ENCODE measurements at regions not wholly inside any gene's neighbourhood (a gene's known extent, or its start where the extent isn't known, plus 50 kb on each side); places are given as distances from the start of the nearest gene placed in this dataset.

DNA sequence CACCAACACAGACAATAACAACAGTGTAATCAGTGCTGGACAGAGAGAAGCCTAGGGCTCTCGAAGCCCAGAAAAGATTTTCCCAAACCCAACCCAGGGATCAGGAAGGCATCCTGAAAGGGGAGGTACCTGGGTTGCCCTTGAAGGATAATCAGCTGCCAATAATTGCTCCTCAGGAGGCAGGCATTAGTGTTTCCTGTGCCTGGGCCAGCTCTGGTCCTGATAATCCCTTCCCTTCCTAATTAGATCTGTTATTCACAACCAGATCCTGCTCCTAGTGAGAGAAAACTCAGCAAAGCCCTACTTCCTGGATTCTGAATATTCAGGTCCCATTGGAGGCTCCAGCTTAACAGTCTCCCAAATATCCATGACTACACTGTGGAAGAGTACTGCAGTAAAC is 117.4 kb downstream of the DMRTA2 start:
- DNase-seq (ENCODE audit: low spot score) = no peak
- no peak for ATAC-seq
- intact Hi-C loops (cut with DNase I) = no loop called here

DNA sequence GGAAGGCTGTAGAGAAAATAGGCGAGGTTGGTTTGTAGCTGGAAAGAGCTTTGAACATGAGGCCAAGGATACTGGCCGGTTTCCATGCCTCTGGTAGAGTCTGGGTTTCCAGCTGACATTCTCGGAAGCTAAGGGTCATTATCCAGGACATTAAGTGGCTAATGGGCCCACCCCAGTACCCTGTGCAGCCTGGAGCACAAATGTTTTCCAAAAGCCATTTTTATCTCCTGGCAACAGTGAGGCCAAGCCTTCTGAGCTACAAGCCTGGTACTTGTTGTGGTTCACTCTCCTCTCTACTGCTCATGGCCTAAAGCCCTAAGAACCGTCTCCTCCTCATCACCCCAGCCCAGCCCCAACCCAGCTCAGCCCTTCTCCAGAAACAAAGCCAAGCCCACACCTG is 122.9 kb downstream of the DMRTA2 start:
- ATAC-seq (no peak), DNase-seq (ENCODE audit: low spot score) (no peak)
- intact Hi-C loops (cut with DNase I) = no loop called here

DNA sequence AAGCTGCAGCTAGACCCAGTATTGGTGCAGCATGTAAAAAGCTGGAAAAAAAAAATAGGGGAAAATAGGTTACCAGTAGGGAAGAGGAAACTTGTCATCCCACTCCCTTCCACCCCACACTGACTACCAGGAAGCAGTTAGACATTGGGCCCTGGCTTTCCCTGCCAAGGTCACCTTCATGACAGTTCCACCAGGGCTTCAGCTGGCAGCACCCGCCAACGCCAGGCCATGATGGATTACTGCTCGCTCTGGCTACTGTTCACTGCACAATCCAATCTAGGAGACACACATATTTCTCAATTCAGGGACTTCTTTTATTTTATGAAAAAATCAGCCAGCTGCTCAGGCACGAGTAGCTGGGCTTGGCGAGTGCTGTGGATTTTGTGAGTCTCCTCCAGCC is 127.7 kb downstream of the DMRTA2 start:
- no peak for ATAC-seq
- intact Hi-C loops (cut with DNase I) = no loop called here
- no peak for DNase-seq (ENCODE audit: low spot score)

DNA sequence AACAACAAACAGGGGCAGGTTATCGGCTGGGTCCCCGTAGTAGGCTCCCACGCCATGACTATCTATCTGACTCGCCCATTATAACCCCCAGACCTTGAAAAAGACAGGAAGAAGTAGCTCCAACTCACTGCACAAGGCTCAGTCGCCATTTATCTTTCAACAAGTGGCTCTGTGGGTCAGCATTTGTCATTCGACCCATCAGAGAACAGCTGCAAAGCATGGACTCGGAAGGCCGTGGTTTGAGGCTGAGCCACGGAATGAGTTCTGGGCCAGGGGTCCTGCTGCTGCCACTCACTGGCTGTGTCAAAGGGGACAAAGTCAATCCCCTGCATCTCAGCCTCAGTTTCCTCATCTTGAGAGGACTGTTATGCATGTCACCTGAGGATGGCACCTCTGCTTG is 131.0 kb downstream of the DMRTA2 start:
- no peak for DNase-seq (ENCODE audit: low spot score)
- intact Hi-C loops (cut with DNase I) = no loop called here
- ATAC-seq = no peak

DNA sequence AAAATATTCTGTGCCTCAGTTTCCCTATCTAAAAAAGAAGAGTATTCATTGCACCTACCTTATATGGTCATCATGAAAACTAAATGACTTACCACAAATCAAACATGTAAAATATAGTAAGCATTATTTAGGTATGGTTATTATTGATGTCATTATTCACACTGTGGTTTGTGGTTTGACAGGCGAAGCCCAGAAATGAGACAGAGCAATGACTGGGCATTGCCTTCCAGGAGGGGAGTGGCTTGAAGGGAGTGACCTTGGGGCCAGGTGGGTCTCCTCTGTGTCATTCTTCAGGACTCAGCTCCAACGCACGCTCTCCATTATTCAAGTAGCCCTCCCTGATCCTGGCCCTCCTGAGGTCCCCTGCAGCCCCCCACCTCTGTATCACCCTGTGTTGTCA is 133.7 kb downstream of the DMRTA2 start:
- intact Hi-C loops (cut with DNase I) = no loop called here
- DNase-seq (ENCODE audit: low spot score) = no peak
- no peak for ATAC-seq

DNA sequence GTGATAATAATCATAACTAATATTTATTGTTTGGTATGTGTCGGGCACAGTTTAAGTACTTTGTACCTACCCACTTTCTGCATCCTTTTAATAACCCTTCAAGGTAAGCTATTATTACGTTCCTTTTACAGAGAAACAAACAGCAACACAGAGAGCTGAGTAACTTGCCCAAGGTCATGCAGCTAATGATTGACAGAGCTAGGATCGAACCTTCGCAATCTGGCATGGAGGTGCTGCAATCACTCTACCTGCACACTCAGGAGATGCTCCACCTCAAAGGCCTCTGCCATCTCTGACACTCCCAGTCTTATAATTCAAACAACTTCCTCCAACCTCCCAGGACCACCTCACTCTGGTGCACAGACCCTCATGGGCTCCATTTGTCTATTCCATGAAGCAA is 137.2 kb downstream of the DMRTA2 start:
- intact Hi-C loops (cut with DNase I) = no loop called here

DNA sequence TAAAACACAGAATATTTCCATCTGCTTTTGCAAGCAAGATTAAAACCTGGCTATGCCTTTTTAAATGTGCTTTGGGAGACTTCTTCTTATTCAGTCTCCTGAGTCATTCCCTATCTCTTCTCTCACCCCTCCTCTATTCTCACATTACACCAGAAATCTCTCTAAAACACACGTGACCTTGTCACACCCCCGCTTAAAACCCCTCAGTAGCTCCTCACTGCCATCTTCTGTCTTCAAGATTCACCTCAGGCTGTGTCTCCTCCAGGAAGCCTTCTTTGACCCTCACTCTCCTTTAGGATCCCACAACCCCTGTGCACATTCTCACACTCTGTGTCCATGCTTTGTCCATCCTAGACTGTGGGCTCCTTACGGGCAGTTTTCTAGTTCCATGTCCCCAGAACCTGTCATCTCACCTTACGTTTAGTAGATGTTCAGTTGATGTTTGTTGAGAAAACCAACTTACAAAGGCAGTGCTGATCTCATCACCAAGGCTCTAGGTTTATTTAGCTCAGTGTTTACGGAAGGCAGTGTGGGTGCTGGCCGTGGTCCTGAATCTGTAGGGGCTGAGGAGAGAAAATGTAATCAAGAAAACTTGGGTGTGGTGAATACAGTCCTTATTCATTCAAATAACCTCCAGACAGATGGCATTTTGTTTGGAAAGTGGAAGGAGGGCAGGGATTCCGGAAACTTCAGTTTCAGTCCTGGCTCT is 143.5 kb downstream of the DMRTA2 start:
- ATAC-seq (no peak), DNase-seq (ENCODE audit: low spot score) (no peak)
- intact Hi-C loops (cut with DNase I) = no loop called here

More for the DNA sequence above, 137.2 kb downstream of the DMRTA2 start:
- ATAC-seq (no peak), DNase-seq (ENCODE audit: low spot score) (no peak)

DNA sequence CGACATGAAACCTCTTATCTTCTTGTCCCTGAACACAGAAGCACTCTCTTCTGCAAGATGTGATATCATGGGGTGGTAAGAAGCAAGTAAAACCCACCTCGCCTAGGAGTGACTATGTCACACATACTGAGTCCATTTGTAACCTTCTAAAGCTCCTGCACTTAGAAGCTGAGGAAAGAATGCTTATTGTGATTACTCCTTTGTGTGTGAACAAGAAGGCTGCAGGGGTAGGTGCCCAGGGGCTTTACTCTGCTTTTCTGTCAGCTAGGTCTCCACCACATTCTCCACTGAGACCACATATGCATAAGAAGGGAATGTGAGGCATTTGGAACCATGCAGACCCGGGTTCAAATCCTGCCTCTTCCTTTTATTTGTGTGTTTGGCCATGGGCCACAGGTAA is 144.3 kb downstream of the DMRTA2 start:
- DNase-seq (ENCODE audit: low spot score) (no peak), ATAC-seq (no peak)
- intact Hi-C loops (cut with DNase I) = no loop called here

DNA sequence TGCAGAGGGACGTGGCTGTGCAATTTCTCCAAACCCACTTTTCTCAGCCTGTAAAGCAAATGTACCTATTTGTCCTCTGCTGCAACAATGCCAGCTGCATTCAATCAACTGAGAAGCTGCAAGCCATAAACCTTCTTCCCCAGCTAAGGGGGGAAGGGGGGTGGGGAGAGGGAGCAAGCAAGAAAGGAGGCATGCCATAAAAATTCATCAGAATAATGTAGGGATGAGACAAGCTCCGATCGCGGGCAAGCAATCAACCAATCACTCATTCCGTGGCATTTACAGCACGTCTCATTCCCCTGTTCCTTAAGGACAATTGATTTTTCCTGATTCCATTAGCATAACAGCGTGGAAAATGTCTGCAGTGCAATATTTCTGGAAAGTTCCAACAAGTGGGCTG is 144.8 kb downstream of the DMRTA2 start:
- no peak for ATAC-seq
- DNase-seq (ENCODE audit: low spot score) = no peak
- intact Hi-C loops (cut with DNase I) = no loop called here

DNA sequence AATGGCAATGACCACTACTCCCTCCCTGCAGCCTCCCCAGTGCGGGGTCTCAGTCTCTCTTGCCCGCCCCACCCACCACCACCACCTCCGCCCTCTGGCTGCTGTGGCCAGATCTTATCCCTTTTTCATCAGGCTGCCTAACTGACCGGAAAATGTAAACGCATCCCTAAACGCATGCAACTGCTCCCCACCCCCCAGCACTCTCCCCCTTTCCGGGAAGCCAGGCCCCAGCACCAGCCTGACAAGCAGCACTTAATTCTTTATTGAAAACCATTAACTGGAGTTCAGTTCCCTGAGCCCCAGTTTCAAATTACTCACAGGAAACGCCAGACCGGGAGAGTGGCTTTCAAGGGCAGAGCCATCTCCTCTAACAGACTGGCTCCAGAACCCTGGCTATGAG is 147.7 kb downstream of the DMRTA2 start:
- no peak for ATAC-seq
- intact Hi-C loops (cut with DNase I) = loop anchor here (1.0 kb wide), 1 partner anchor 15 kb away; no protein-coding TSS in a partner anchor
- DNase-seq (ENCODE audit: low spot score) = no peak

DNA sequence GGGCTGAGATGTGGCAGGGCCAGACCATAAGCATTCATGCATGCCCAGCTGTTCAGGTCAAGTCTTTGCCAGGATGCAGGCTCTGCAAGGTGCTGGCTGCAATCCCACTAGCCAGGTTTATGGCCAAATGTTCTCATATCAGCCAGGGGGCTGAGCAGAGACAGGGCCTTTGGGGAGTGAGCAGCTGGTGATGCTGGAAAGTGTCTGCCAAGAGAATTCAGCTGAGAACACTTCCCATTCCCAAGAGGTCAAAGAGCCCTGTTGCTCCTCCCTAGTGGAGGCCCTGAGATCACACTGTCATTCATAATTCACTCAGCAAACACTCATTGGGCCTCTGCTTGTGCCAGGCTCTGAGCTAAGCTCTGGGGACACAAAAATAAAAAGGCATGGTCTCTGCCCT is 150.3 kb downstream of the DMRTA2 start:
- DNase-seq (ENCODE audit: low spot score) = no peak
- intact Hi-C loops (cut with DNase I) = no loop called here
- no peak for ATAC-seq

DNA sequence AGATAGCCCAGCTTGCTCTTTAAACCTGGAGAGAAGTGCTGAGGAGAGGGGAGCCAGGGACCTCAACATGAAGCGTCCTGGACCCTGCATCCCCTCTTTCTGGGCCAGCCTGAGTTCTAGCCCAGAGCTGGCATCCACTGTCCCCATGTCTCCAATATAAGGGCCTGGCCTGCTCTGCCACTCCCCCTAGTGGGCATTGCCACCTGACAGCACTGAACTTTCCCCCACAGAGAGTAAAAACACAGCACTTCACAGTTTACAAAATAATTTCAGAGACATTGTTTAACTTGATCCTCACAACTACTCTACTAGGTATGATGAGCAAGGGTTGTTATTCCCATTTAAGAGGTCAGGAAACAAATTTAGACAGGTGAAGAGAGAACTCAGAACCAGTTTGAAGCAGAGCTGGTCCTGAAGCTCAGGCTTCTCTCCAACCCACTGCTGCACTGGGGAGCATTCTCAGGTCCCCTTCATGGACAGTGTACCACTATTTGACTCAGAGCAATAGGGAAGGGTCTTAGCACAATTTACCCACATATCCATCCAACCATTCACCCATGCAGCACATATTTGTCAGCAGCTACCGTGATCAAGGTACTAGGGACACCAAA is 151.2 kb downstream of the DMRTA2 start:
- intact Hi-C loops (cut with DNase I) = no loop called here
- ATAC-seq (no peak), DNase-seq (ENCODE audit: low spot score) (no peak)

DNA sequence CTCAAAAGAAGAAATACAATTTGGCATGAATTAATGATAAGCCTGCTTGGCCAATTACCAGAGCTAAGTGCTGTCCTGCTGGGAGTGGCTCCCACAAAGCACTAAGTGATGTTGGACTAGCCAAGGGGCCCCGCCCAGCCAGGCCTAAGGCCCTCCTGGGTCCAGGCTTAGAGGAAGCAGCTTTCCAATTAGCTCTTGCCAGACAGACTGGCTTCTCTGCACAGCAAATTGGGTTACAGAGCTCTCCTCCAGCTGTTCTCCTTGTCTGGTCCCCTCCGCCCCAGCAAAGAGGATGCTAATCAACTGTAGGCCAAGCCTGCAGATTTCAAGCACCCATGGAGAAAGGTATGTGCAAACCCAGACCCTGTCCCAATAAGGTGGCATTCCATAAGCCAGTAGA is 151.9 kb downstream of the DMRTA2 start:
- ATAC-seq = no peak
- no peak for DNase-seq (ENCODE audit: low spot score)
- intact Hi-C loops (cut with DNase I) = no loop called here

DNA sequence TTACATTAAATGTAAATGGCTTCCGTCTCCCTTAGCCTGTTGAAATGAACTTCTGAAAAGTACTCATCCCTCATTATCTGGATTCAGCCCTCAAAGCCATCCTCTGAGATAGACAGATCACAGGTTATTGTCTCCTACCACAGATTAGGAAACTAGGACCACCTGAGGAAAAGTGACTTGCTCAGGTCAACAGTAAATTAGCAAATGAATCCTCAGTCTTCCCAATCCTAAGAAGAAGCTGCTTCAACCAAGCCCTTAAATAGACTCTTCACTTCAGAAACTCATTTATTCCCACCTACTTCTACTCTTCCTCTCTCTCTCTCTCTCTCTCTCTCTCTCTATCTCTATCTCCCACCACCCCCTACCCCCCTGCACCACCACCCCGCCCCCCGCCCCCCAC is 152.3 kb downstream of the DMRTA2 start:
- ATAC-seq = no peak
- intact Hi-C loops (cut with DNase I) = no loop called here
- DNase-seq (ENCODE audit: low spot score) = no peak

DNA sequence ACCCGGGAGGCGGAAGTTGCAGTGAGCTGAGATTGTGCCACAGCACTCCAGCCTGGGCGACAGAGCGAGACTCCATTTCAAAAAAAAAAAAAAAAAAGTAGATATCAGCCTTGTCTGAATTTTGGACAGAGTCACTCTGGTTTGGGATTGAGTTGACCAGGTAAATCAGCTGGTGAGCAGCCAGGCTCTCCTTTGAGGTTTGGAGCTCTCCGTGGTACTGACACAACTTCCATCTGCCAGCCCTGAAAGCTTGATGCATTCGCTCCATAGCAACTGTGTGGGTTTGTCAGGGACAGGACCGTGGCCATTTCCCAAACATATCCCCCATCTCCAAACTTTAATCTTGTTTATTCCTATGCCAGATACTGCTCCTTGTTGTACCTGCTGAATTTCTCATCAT is 155.2 kb downstream of the DMRTA2 start:
- intact Hi-C loops (cut with DNase I) = no loop called here
- no peak for DNase-seq (ENCODE audit: low spot score)
- ATAC-seq = no peak

DNA sequence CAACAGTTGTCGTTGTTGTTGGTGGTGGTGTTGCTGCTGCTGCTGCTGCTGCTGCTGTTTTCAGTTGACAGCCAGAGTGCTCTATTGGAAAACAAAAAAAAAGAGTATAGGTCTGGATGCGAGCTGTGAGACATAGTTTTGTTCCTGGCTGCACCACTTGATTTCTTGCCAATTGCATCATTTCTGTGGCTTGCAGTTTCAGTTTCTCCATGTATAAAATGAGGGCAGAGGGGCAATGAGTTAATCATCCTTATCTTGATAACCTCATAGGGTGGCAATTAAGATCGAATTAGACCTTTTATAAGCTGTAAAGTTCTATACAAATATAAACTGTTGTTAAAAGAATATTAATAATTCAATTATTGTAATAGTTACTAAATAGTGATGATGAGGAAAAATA is 156.7 kb downstream of the DMRTA2 start:
- intact Hi-C loops (cut with DNase I) = no loop called here
- no peak for DNase-seq (ENCODE audit: low spot score)
- peak; percentile 55 for ATAC-seq

DNA sequence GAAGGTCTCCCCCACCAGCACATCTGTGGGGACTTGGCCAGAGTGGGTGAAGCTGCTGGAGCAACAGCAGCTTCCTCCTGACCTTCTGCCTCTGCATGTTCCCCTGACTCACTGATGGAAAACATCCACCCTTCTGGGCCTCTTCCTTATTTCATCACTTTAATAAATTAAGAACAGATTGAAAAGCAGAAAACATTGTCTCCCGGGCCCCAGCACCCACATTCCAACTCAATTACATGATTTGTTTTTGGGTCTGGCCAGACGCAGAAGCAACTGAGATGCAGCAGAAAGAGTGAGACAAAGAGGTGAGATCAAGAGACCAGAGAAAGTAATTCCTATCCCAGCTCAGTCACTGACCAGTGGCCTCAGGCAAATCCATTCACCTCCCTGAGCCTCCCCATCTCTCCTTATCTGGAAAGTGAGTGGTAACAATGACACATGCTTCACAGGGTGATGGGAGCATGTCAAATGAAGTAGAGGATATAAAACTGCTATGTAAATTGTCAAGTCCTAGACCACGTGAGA is 157.1 kb downstream of the ELAVL4 start:
- intact Hi-C loops (cut with DNase I) = no loop called here
- DNase-seq (ENCODE audit: low spot score) (no peak), ATAC-seq (peak; percentile 88)

DNA sequence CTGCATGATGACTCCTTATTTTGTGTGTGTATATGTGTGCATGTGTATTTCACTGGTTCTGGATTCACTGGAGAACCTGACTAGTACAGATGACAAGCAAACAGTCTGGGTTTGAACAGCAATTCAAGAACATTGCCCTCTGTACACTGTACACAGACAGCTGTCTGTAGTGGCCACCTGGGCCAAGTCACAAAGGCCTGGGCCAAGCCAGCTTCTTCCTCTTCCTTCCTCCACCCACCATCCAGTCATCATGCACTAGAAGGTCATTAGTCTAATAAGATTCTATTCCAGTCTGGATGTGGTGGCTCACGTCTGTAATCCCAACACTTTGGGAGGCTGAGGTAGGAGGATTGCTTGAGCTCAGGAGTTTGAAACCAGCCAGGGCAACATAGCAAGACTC is 155.9 kb downstream of the ELAVL4 start:
- intact Hi-C loops (cut with DNase I) = no loop called here
- DNase-seq (ENCODE audit: low spot score) (no peak), ATAC-seq (no peak)

DNA sequence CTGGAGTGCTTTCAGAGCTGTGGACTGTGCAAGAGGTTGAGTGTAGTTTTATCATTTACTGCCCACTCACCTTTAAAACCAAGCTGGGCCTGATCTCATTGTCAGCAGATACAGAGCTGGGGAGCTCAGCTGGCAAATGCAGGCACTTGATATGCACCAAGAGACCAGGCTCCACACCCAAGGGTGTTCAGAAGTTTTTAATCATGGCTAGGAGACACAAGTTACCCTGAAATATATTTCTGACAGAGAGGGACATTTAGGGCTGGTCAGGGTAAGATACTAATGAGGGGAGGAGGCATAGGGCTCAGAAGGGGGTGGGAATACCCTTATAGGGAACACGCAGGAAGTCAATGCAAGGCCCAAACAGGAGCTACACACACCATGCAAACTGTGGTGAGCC is 153.7 kb downstream of the ELAVL4 start:
- DNase-seq (ENCODE audit: low spot score) (no peak), ATAC-seq (no peak)
- intact Hi-C loops (cut with DNase I) = no loop called here

DNA sequence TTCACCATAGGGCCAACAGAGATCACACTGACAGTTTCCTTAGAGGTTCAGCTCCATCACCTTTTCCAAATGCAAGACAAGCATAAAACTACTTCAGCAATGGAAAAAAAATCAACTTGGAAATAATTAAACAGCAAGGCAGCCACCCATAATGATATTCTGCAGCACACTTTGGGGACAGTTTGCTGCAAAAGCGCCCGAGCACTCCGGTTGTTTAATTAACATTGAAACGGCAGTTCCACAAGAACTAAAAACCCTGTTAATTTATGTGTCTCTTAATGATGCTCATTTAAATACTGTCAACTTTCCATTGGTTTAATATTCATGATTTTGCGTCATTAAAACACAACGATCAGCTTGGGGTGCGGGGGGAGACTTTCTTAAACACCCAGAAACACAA is 153.2 kb downstream of the ELAVL4 start:
- no peak for ATAC-seq
- intact Hi-C loops (cut with DNase I) = no loop called here
- no peak for DNase-seq (ENCODE audit: low spot score)

All from sciatic nerve (tissue), 2 donors.